ES-I3 (cell line): ENCODE measurements at regions not wholly inside any gene's neighbourhood (a gene's known extent, or its start where the extent isn't known, plus 50 kb on each side); places are given as distances from the start of the nearest gene placed in this dataset.

Experiments
- H3K36me3 ChIP-seq: 2 replicates; pipeline ENCODE4 v1.6.1; 2013; ENCODE audit warnings: mild to moderate bottlenecking, low read length, control low read depth, moderate library complexity; ENCODE audit not compliant: insufficient read depth
- H3K4me1 ChIP-seq: 2 replicates; pipeline ENCODE4 v1.6.1; 2013; ENCODE audit warnings: mild to moderate bottlenecking, control low read depth, low read length; ENCODE audit not compliant: insufficient read depth
- H3K9ac ChIP-seq: 2 replicates; pipeline ENCODE4 v1.6.1; 2013; ENCODE audit warnings: low read depth, mild to moderate bottlenecking, low read length, moderate library complexity
- H3K9me3 ChIP-seq: 2 replicates; pipeline ENCODE4 v1.6.1; 2013; ENCODE audit warnings: mild to moderate bottlenecking, low read length, moderate library complexity; ENCODE audit not compliant: control insufficient read depth, insufficient read depth

DNA sequence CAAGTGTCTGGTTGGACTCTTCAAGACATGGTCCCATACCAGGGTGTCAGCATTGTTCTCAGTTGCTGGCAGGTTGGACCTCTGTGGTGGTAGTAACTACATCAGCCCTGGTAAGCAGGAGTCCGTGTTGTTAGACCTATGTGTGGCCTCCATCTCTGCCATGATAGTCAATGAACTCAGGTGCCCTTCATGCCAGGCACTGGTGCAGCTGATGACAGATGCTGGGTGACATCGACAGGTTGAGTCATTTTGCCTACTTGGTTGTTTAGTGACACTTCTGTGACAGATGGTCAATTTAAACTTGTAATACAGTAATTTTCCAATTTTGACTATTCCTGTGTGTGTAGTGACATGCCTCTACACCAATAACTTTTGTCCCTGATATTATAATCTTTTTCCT is 189.7 kb downstream of the SP3 start:
- H3K9ac ChIP-seq = no peak overlapping the region
- no peaks in the 10 kb centered on the region; the same call in 1 of the 2 replicates for H3K9me3 ChIP-seq
- H3K36me3 ChIP-seq = no peaks in the 10 kb centered on the region
- 0 out of 2 replicates have a peak, but pooled peaks cover 5% of the 10 kb centered on the region for H3K4me1 ChIP-seq

DNA sequence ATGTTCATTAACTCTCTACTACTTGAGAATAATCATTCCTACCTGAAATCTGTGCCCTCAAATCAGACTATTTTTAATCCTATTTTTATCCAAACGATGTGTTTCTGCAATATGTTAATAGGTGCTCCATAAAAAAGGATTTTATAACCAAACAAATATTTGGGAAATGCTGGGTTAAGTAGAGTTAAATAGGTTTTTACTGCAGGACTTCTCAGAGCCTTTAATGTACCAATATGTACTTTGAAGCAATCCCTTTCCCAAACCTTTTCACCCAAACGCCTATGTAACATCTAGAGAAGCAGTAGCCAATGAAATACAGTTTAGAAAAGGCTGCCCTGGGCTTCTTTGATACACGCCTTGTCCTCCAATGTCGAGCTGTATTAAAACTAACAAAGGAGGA is 182.5 kb downstream of the SP3 start:
- Histone ChIP-seq H3K4me1 (no peaks in the 10 kb centered on the region), H3K9me3 (no peaks in the 10 kb centered on the region; the same call in 1 of the 2 replicates), H3K9ac (no peak overlapping the region), H3K36me3 (no peaks in the 10 kb centered on the region)

DNA sequence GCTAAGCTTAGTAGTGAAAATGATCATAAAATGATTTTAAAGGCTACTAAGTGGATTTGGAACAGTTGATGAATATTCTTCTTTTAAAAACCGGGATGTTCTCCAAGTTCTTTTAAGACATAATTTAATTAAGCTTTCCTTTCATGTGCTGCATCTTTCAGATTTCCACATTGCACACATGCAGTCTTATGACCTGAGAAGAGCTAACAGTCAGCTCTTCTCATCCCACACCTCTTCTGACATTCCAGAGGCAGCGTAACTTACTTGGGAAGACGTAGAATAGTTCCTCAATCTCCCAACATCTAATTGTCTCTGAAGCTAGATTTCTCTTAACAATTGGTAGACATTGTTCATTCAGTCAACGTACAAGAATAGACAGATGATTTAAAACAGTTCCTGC is 181.8 kb downstream of the SP3 start:
- H3K9ac ChIP-seq = no peak overlapping the region
- no peaks in the 10 kb centered on the region; the same call in 1 of the 2 replicates for H3K9me3 ChIP-seq
- no peaks in the 10 kb centered on the region for H3K36me3 ChIP-seq
- H3K4me1 ChIP-seq = no peaks in the 10 kb centered on the region

DNA sequence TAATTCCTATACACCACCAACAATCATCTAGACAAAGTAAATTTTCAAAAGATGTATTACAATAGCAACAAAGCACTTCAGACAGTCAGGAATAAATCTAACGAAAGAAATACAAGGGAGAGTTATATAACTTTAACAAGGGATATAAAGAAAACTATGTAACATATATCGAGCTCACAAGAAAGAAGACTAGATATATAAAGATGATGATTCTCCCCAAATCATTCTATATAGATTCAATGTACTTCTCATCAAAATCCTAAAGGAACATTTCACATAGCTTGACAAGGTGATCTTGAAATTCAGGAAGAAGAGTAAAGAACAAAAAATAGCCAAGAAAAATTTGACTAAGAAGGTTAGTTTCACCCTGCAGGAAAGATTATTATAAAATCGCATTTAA is 179.4 kb downstream of the SP3 start:
- H3K9ac ChIP-seq = no peak overlapping the region
- H3K9me3 ChIP-seq = no peaks in the 10 kb centered on the region
- H3K36me3 ChIP-seq = no peaks in the 10 kb centered on the region
- no peaks in the 10 kb centered on the region for H3K4me1 ChIP-seq

DNA sequence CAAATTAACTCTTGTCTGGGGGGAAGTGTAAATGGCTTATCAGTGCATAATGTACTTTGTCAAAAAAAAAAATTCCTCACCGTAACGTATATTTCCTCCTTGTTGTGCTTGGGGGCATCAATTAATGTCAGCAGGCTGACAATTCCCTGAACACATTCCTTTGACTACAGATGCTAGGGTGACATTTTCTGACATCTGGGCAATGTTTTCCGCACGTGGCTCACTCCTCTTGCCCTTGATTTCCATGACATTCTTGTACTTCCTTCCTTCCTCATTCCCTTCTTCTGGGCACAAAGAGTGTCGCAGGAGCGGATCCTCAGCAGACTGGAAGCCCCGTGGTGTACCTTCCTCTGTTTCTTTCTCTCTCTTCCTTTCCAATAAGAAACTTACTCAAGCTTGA is 173.7 kb downstream of the SP3 start:
- Histone ChIP-seq H3K9me3 (no peaks in the 10 kb centered on the region), H3K4me1 (peaks cover 11% of the 10 kb centered on the region), H3K9ac (no peak overlapping the region), H3K36me3 (no peaks in the 10 kb centered on the region)

DNA sequence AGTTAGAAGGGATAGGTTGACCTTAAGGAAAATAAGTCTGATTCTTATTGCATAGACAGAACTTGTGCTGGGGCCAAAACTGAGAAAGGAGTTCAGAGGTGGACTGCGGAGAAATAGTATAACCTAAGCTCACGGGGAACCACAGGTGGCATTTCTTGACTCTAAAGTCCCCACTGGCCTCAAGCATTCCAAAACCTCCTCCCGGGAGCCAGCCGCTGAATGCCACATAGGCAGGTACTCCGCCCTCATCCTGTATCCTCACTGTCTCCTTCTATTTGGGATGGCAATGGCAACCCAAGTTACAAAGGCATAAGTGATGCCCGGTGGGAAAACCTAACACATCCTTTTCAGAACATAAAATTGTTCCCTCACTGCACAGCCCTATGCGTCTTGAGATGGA is 173.0 kb downstream of the SP3 start:
- Histone ChIP-seq H3K9me3 (no peaks in the 10 kb centered on the region), H3K4me1 (peaks cover 13% of the 10 kb centered on the region)

DNA sequence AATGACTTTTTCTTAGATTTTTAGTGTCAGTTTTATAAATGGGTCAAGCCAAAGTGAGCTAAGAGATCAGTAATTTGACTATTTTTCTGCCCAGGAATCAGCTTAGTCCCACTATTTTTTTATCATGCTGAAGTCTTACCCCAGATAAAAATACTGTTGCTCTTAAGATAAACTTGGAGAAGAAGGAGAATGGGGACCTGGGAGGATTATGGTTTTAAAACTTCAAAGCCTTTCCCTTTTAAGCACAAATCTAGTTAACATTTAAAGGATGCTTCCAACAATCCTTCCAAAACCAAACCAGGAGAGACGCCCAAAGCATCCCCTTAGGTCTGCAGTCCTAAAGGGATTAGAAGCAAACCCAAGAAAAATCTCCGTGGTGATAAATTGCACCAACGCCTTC is 172.4 kb downstream of the SP3 start:
- Histone ChIP-seq H3K4me1 (peaks cover 19% of the 10 kb centered on the region), H3K9ac (no peak overlapping the region), H3K9me3 (no peaks in the 10 kb centered on the region), H3K36me3 (no peaks in the 10 kb centered on the region)

More for the DNA sequence above, 173.0 kb downstream of the SP3 start:
- H3K36me3 ChIP-seq = no peaks in the 10 kb centered on the region
- H3K9ac ChIP-seq = no peak overlapping the region

DNA sequence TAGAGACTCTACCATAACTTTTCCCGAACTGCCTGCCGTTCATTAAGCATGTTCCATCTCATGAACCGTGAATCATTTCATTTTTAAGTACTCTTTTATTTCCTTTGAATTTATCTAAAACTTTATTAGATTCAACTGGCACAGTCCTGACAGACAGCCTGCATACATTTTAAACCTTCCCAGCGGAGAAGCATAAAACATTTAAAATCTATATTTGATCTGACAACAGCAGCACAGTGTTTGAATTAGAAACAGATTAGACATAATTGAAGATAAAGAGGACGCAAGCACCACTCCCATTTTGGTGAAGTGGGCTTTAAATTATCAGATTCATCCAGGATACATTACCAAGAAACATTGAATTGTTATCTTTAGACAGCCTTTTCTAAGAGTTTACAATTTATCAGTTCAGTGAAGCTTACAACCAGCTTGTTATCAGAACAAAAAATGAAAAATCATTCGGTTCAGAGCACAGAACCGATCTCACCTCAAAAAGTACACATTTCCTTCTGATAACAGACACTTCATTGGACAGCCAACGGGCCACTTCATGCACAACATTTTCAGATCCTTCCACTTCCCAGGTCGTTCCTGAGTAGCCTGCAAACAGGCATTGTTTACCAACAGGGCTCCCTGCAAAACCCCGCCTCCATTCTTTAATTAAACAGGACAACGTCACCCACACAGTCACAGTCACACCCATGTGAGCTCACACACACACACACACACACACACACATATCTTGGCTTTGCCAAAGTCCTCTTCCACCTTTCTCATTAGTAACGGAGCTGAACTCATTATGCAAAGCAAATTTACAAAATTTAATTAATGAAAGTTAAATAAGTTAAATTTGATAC is 171.2 kb downstream of the SP3 start:
- H3K9ac ChIP-seq = no peak overlapping the region
- H3K36me3 ChIP-seq = no peaks in the 10 kb centered on the region
- H3K4me1 ChIP-seq = peaks cover 29% of the 10 kb centered on the region
- no peaks in the 10 kb centered on the region for H3K9me3 ChIP-seq

DNA sequence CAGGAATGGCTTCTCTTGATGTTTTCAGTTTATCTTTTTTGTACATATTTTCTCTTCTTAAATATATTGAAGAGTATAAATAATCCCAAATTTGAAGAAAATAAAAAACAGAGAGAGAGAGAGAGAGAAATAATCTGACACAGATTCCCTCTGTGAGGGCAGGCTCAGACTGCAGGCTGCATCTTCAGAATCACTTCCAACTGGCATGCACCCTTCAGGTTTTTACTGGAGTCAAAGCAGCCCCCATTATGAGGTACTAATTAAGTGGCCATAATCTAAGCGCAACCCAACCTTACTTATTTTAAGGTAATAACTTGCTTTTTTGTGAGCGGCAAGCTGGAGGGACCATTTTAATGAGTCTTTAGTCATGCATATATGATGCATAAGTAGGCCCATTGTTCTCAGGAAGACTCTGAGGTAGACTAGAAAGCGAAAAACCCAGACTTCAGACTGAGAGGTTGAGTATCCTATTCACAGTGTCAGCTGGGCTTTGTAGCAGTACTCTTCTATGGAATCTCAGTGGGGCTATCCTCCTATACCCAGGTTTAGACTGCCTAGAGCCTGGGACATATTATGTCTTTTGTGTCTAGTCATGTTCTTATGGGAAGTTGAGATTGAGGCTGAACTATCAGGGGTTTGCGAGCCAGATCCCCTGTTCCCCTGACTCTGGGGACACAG is 167.4 kb downstream of the SP3 start:
- Histone ChIP-seq H3K4me1 (peaks cover 29% of the 10 kb centered on the region), H3K36me3 (no peaks in the 10 kb centered on the region), H3K9me3 (no peaks in the 10 kb centered on the region), H3K9ac (no peak overlapping the region)

DNA sequence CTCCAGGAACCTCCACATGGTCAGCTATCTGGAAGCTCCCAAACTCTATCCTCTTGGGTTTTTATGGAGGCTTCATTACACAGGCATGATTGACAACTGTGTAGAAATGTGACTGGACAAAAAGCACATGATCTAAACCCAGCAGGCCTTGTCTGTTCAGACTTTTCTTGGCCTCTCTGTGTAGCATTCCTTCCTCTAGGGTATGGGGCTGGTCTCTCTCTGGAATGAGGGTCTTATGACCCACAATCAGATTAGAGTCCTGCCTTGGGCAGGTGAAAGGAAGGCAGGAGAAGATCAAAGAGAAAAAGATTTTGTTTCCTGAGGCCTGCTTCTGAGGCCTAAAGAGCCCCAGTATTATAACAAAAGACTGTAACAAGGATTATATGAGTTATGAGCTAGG is 162.7 kb downstream of the SP3 start:
- Histone ChIP-seq H3K9ac (no peak overlapping the region), H3K36me3 (no peaks in the 10 kb centered on the region), H3K4me1 (peaks cover 12% of the 10 kb centered on the region), H3K9me3 (no peaks in the 10 kb centered on the region)

DNA sequence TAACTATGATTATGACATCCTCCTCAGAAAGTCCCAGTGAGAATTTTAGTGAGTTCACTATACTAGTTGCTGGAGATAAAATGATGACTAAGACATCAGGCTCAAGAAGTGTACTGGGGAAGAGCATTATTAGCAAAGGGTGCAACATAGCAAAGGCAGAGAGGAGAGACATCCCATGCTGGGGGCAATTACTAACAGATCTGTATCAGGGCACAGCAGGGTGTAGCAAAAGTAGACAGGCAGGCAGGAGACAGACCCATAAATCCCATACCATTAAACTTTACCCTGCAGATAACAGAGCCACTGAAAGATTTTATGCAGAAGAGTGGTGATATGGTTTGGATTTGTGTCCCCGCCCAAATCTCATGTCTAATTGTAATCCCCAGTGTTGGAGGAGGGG is 161.7 kb downstream of the SP3 start:
- peaks cover 3% of the 10 kb centered on the region for H3K4me1 ChIP-seq
- no peaks in the 10 kb centered on the region for H3K36me3 ChIP-seq
- no peak overlapping the region for H3K9ac ChIP-seq
- H3K9me3 ChIP-seq = no peaks in the 10 kb centered on the region

DNA sequence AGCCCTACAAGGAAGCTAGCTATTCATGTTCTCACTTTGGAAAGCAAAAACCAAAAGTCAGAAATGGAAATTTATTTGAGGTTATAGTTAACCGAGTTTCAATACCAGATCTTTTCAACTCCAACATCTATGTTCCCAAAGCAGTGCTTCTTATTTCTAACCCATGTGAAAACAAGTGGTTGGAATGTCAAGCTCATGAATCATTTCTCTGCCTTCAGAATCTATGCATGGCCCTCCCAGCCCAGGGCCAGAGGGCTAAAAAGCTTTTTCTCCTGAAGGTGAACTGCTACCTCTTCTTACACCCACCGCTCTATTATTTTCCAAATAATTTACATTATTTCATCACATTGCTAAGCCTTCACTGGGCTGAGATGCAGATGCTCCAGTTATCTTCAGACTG is 158.4 kb downstream of the SP3 start:
- Histone ChIP-seq H3K9me3 (no peaks in the 10 kb centered on the region), H3K9ac (no peak overlapping the region), H3K4me1 (no peaks in the 10 kb centered on the region), H3K36me3 (no peaks in the 10 kb centered on the region)

DNA sequence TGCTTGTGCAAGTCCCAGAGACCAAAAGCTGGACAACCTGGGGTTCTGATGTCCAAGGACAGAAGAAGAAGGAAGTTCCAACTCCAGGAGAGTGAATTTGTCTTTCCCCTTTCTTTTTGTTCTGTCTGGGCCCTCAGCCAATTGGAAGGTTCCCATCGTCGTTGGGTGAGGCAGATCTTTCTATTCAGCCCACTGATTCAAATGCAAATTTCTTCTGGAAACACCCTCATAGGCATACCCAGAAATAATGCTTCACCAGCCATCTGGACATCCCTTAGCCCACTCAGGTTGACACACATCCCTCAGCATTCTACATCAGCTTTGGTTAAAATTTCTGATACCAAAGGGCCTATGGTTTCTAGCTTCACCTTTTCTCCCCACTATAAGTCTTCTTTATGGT is 156.5 kb downstream of the SP3 start:
- Histone ChIP-seq H3K9ac (no peak overlapping the region), H3K4me1 (no peaks in the 10 kb centered on the region), H3K9me3 (no peaks in the 10 kb centered on the region), H3K36me3 (no peaks in the 10 kb centered on the region)

DNA sequence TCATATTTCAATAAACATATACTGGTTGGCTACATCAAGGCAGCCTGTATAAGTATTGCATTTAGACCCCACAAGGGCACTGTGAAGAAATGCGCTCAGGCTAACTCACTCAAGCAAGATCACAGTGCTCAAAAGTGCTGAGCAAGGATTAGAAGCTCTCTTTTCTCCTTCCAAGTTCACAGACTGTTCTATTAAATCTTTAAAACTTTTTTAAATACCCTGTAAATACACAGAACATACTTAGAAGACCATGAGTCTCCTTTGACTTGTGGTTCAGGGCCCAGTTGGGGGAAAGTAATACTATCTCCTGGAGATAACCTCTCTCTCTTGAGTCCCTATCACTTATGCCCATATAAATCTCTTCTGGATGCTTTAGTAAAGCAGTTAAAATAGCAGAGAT is 152.9 kb downstream of the SP3 start:
- no peak overlapping the region for H3K9ac ChIP-seq
- no peaks in the 10 kb centered on the region for H3K9me3 ChIP-seq
- H3K4me1 ChIP-seq = no peaks in the 10 kb centered on the region
- no peaks in the 10 kb centered on the region for H3K36me3 ChIP-seq

DNA sequence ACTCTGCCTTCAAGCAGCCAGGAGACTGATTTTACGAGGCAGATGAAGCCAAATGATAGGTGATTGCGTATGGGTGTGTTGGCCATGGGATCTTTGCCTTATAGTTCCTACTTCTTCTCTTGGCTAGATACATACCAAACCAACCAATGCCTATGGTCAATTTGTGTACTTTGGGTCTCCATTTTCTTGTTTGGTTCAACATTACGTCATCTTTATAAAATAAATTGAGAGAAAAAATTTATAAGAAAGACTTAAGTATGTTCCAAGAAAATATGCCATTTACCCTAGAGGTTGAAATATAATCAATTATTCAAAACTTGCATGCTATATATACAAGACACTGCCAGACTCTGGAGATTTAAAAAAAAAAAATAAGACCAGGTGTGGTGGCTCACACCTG is 150.9 kb downstream of the SP3 start:
- Histone ChIP-seq H3K36me3 (no peaks in the 10 kb centered on the region), H3K4me1 (no peaks in the 10 kb centered on the region), H3K9me3 (no peaks in the 10 kb centered on the region), H3K9ac (no peak overlapping the region)
